ENCODE measurements at regions not wholly inside any gene's neighbourhood (a gene's known extent, or its start where the extent isn't known, plus 50 kb on each side); places are given as distances from the start of the nearest gene placed in this dataset.

DNA sequence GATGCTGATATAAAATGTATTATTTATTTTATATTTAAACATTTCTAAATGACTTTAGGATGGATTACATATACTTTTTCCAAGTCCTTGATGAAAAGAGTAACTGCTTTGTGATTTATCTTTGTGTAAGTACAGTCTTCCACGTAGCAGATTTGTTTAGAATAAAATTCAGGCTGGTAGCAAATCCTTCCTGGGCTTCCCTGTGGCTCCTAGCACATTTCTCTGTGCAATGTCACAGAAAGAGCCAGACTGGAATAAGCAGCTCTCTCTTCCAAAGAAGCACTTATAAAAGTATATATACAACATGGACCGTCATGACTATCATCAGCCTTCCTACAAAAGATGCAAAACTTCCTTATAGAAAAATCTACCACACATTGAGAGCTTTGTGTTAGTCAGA is 388.6 kb downstream of the ACTL7B start:
- Histone ChIP-seq H3K4me1 (ENCODE audit: control insufficient read depth, insufficient read depth, low read length) (no peaks in the 10 kb centered on the region), H3K27me3 (ENCODE audit: control insufficient read depth, insufficient read depth, low read length) (no peaks in the 10 kb centered on the region), H3K9me3 (ENCODE audit: control insufficient read depth, low read length) (no peaks in the 10 kb centered on the region), H3K9ac (ENCODE audit: low read length) (no peak overlapping the region), H3K36me3 (ENCODE audit: control insufficient read depth, insufficient read depth, low read length) (no peaks in the 10 kb centered on the region), H3K4me3 (ENCODE audit: low read length) (no peak overlapping the region)

DNA sequence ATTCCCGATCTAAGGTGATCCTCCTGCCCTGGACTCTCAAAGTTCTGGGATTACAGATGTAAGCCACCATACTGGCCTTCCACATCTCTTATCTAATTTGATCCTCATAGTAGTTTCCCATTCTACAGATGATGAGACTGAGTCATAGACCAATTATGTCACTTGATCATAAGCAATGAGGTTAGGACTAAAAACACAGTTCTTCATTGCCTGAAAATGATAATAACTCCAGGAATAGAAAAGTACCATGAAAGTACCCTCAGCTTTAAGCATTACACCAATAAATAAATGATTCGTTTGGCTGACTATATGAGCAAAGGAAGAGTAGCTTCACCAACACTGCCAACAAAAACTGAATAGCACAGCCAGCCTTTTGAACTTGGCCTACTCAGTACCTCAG is 389.5 kb downstream of the ACTL7B start:
- Histone ChIP-seq H3K27me3 (ENCODE audit: control insufficient read depth, insufficient read depth, low read length) (no peaks in the 10 kb centered on the region), H3K4me3 (ENCODE audit: low read length) (no peak overlapping the region), H3K4me1 (ENCODE audit: control insufficient read depth, insufficient read depth, low read length) (no peaks in the 10 kb centered on the region), H3K36me3 (ENCODE audit: control insufficient read depth, insufficient read depth, low read length) (no peaks in the 10 kb centered on the region), H3K9ac (ENCODE audit: low read length) (no peak overlapping the region), H3K9me3 (ENCODE audit: control insufficient read depth, low read length) (no peaks in the 10 kb centered on the region)

DNA sequence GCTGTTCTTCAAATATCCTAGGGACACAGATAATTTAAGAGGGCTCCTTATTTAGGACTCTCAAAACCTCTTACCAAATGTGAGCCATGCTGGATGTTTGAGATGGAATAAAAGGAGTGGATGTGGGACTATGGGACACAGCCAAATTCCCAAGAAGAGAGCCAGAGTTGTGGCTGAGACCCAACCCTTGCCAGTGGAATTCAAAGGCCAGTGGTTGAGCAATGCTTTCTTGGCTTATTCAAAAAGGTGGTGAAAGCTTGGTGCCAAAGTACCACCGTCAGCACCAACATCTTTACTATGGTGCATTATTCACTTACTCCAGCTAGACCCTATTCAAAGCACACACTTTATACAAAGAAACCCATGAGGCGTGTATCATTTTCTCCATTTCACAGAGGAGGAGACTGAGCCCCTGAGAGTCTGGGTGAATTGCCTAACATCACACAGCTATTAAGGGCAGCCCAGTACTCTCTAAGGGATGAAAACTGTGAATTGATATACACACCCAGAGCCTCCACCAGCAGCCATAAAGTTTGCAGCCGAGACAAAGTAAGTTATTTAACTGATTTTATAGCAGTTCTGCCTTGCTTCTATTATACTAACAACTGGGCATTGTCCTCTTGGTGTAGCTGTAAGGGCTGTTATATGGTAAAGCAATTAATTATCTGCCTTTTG is 391.7 kb downstream of the ACTL7B start:
- no peak overlapping the region for H3K4me3 ChIP-seq (ENCODE audit: low read length)
- no peak overlapping the region for H3K9ac ChIP-seq (ENCODE audit: low read length)
- H3K27me3 ChIP-seq (ENCODE audit: control insufficient read depth, insufficient read depth, low read length) = no peaks in the 10 kb centered on the region
- no peaks in the 10 kb centered on the region for H3K9me3 ChIP-seq (ENCODE audit: control insufficient read depth, low read length)
- H3K4me1 ChIP-seq (ENCODE audit: control insufficient read depth, insufficient read depth, low read length) = no peaks in the 10 kb centered on the region
- no peaks in the 10 kb centered on the region for H3K36me3 ChIP-seq (ENCODE audit: control insufficient read depth, insufficient read depth, low read length)

DNA sequence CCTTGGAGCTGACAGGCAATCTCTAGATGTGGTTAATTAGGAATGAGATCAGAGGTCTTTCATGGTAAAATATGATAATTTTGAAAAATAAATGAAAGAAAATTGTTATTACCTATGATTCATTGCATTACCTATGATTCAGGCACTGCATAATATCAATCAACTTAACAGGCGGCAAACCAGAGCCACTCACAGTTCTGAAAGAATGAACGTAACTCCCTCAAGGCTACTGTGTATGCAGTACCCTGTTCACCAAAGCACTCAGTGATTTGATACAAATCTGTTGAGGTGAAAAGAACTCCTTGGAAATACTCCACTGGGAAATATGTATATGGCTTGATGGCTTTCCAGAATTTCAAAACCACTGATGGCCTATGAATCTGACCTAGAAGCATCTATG is 398.9 kb downstream of the ACTL7B start:
- Histone ChIP-seq H3K4me1 (ENCODE audit: control insufficient read depth, insufficient read depth, low read length) (no peaks in the 10 kb centered on the region), H3K27me3 (ENCODE audit: control insufficient read depth, insufficient read depth, low read length) (no peaks in the 10 kb centered on the region), H3K9ac (ENCODE audit: low read length) (no peak overlapping the region), H3K9me3 (ENCODE audit: control insufficient read depth, low read length) (no peaks in the 10 kb centered on the region), H3K4me3 (ENCODE audit: low read length) (no peak overlapping the region), H3K36me3 (ENCODE audit: control insufficient read depth, insufficient read depth, low read length) (no peaks in the 10 kb centered on the region)

DNA sequence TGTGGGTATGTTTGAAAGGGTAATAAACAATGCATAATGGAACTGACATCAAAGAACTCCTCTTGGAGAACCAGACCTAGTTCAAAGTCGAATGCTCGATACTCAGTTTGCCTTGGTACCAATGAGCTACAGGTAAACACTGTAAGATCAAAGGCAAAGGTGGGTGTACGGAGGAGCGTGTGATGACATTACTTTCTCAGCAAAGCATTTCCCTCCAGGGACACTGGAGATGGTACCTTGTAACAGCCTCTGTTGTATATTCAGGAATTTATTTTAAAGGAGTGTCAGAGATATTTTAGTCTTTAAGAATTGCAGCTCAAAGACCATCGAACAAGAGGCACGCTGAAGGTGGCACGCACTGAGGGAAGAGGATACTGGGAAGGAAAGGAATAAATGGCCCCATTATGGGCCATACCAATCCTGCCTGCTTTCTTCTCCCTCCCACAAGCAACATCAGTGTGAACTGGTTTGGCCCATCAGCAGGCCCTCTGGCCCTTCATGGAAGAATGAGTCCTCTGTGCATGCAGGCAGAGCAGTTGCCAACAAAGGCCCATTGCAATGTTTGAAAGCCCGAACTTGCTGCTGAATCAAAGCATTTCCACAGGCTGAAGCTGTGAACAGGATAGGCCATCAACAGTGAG is 410.2 kb downstream of the ACTL7B start:
- no peaks in the 10 kb centered on the region for H3K27me3 ChIP-seq (ENCODE audit: control insufficient read depth, insufficient read depth, low read length)
- H3K4me1 ChIP-seq (ENCODE audit: control insufficient read depth, insufficient read depth, low read length) = peaks cover 32% of the 10 kb centered on the region
- H3K4me3 ChIP-seq (ENCODE audit: low read length) = no peak overlapping the region
- H3K9me3 ChIP-seq (ENCODE audit: control insufficient read depth, low read length) = no peaks in the 10 kb centered on the region
- H3K36me3 ChIP-seq (ENCODE audit: control insufficient read depth, insufficient read depth, low read length) = no peaks in the 10 kb centered on the region
- no peak overlapping the region for H3K9ac ChIP-seq (ENCODE audit: low read length)

DNA sequence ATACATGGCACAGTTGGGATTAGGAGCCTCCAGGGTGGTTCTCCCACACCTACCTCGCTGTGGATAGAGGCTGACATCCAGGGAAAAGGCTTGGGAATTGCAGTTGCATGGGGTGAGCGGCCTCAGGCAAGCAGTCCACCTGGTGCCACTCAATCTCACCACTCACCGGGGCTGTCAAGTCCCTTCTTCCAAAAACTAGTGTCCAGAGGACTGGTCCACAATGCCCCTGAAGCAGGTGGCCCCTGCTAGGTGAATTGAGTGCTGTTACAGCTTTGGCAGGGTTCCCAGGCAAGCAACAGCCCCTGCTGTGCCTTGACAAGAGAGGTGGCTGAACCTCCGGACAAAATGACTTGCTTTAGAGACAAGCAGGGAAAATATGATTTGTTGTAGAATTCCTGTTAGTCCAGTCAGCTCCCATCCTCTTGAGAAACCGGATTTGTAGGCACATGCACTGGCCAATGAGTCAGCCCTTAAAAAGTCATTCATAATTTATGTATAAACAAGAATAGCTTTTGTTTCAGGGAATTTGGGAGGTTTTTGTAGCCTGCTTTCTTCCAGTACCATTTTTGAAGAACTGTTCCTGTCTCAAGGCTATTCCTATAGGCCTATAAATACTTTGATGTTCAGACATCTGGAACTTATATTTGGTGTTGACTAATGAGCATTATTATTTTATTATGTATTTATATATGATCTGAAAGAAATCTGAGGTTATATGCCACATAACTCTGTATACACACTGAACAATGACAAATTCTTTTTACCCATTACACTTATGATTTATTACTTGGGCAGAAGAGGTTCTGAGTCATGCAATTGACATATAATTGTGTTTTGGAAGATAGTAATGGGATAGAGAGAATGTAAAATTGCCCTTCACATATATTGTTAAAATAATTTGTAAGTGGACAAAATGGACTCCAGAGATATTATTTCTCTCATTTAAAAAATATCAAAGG is 411.1 kb downstream of the ACTL7B start:
- Histone ChIP-seq H3K9ac (ENCODE audit: low read length) (no peak overlapping the region), H3K4me1 (ENCODE audit: control insufficient read depth, insufficient read depth, low read length) (peaks cover 32% of the 10 kb centered on the region), H3K36me3 (ENCODE audit: control insufficient read depth, insufficient read depth, low read length) (no peaks in the 10 kb centered on the region), H3K4me3 (ENCODE audit: low read length) (peak overlapping the region; percentile 2), H3K27me3 (ENCODE audit: control insufficient read depth, insufficient read depth, low read length) (no peaks in the 10 kb centered on the region), H3K9me3 (ENCODE audit: control insufficient read depth, low read length) (no peaks in the 10 kb centered on the region)

DNA sequence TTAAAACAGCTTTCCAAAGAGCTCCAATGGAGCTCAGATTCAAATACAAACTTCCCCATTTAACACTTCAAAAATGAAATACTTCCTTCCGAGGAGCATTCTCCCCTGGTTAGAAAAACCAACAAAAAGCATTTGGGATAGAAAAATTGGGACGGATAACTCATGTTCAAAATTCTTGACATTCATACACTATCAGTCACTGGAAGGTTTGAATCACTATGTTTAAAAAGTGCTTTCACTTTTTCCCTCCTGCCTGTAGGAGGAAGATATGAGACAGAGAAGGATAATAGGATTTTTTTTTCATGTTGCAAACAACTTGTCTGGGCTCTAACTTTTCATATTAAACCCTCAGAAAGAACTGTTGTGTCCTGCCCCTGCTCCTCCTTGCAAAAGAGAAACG is 412.0 kb downstream of the ACTL7B start:
- Histone ChIP-seq H3K36me3 (ENCODE audit: control insufficient read depth, insufficient read depth, low read length) (no peaks in the 10 kb centered on the region), H3K4me3 (ENCODE audit: low read length) (peak overlapping the region; percentile 2), H3K27me3 (ENCODE audit: control insufficient read depth, insufficient read depth, low read length) (no peaks in the 10 kb centered on the region), H3K4me1 (ENCODE audit: control insufficient read depth, insufficient read depth, low read length) (peaks cover 32% of the 10 kb centered on the region), H3K9ac (ENCODE audit: low read length) (no peak overlapping the region), H3K9me3 (ENCODE audit: control insufficient read depth, low read length) (no peaks in the 10 kb centered on the region)

DNA sequence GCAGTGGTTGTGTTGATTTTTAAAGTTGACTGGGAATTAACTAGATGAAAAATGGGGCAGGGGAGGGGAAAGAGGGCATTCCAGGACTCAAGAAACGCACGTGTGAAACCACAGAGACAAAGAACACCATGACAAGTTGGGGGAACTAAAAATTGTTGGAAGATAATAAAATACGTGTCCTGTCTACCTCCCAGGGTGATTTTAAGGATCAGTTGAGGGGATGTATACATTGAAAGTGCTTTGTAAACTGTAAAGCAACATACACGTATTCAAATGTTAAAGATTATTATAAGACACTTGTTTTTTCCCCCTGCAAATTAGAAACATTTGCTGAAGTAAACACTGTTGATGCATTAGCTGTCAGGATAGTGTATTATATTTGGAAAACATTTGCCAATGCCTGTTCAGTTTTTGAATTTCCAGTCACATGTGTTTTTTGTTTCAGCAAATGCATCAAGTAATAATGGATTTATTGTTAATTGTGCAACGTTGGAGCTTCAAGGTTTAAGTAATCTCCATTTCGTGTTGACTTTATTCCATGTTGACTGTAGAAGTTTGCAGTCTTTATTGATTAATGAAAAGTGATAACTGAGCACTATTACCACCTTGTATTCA is 412.7 kb downstream of the ACTL7B start:
- Histone ChIP-seq H3K36me3 (ENCODE audit: control insufficient read depth, insufficient read depth, low read length) (no peaks in the 10 kb centered on the region), H3K9ac (ENCODE audit: low read length) (no peak overlapping the region), H3K27me3 (ENCODE audit: control insufficient read depth, insufficient read depth, low read length) (no peaks in the 10 kb centered on the region), H3K4me1 (ENCODE audit: control insufficient read depth, insufficient read depth, low read length) (peaks cover 32% of the 10 kb centered on the region), H3K9me3 (ENCODE audit: control insufficient read depth, low read length) (no peaks in the 10 kb centered on the region), H3K4me3 (ENCODE audit: low read length) (no peak overlapping the region)

DNA sequence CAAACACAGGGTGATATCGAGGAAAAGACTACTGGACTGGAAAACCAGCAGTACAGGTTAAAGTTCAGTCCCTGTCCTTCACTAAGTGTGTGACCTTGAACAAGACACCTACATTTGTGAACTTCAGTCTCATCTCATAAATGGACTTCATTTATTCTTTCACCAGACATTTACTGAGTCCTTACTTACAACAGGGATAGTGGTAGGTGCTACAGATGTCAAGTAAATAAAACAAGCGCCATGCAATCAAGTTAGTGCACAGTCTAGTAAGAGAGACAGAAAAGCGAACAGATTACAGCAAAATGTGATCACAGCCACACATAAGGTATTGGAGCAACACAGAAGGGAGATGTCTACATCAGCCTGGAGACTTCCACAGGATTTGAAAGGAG is 413.2 kb downstream of the ACTL7B start:
- H3K36me3 ChIP-seq (ENCODE audit: control insufficient read depth, insufficient read depth, low read length) = no peaks in the 10 kb centered on the region
- H3K9ac ChIP-seq (ENCODE audit: low read length) = no peak overlapping the region
- no peaks in the 10 kb centered on the region for H3K27me3 ChIP-seq (ENCODE audit: control insufficient read depth, insufficient read depth, low read length)
- peaks cover 32% of the 10 kb centered on the region for H3K4me1 ChIP-seq (ENCODE audit: control insufficient read depth, insufficient read depth, low read length)
- H3K4me3 ChIP-seq (ENCODE audit: low read length) = no peak overlapping the region
- no peaks in the 10 kb centered on the region for H3K9me3 ChIP-seq (ENCODE audit: control insufficient read depth, low read length)

DNA sequence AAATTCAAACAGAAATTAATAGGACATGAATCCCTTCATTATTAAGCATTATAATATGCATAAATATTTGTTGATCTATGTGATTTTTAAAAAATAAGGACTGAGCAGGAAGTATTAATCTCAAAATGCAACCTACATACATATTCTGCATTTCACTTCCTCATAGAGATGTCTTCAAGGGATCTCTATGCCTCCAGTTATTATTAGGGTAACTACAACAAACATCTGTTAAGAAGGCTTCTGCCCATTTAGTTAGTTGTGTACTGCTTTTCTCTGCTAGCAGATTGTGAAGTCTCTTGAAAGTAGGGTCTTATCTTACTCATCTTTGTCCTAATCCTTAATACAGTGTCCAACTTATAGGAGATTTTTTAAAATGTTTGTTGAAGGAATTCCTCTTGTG is 414.1 kb downstream of the ACTL7B start:
- H3K27me3 ChIP-seq (ENCODE audit: control insufficient read depth, insufficient read depth, low read length) = no peaks in the 10 kb centered on the region
- H3K9ac ChIP-seq (ENCODE audit: low read length) = no peak overlapping the region
- no peaks in the 10 kb centered on the region for H3K9me3 ChIP-seq (ENCODE audit: control insufficient read depth, low read length)
- H3K4me1 ChIP-seq (ENCODE audit: control insufficient read depth, insufficient read depth, low read length) = peaks cover 32% of the 10 kb centered on the region
- no peaks in the 10 kb centered on the region for H3K36me3 ChIP-seq (ENCODE audit: control insufficient read depth, insufficient read depth, low read length)
- no peak overlapping the region for H3K4me3 ChIP-seq (ENCODE audit: low read length)

DNA sequence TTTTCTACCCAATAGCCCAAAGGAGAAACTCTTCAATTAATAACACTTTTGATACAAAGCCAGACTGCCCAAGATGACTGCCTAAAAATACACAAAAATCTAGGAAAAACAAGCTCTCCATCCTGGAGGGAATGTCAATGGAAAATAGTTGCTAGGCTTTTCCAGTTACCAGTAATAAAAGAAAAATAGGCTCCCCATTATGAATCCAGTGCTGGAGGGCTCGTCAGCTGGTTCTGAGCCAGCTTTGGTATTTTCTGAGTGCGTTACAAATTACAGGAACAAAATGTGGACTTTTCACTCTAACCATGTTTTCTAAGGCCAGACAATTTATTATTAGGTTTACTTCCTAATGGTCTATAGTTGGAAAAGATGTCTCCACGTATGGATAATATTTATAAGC is 414.5 kb downstream of the ACTL7B start:
- peaks cover 32% of the 10 kb centered on the region for H3K4me1 ChIP-seq (ENCODE audit: control insufficient read depth, insufficient read depth, low read length)
- no peak overlapping the region for H3K9ac ChIP-seq (ENCODE audit: low read length)
- no peaks in the 10 kb centered on the region for H3K9me3 ChIP-seq (ENCODE audit: control insufficient read depth, low read length)
- H3K4me3 ChIP-seq (ENCODE audit: low read length) = no peak overlapping the region
- H3K27me3 ChIP-seq (ENCODE audit: control insufficient read depth, insufficient read depth, low read length) = no peaks in the 10 kb centered on the region
- H3K36me3 ChIP-seq (ENCODE audit: control insufficient read depth, insufficient read depth, low read length) = no peaks in the 10 kb centered on the region

DNA sequence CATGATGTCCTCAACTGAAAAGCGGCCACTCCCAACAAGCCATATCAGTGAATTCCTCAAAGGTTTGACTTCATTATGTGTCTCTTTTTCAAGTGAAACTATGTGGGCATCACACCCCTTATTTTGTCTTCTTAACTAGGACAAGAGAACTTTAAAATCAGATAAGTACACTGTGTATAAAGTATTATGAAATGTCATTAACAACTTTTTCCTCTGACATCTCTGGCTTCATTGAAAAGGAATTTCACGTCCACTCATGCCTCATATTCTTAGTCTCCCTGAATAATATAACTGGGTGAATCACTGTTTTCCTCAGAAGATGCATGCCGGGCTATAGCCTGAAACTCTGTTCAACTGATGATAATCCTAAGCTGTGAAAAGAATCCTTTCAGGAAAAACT is 415.8 kb downstream of the ACTL7B start:
- no peaks in the 10 kb centered on the region for H3K9me3 ChIP-seq (ENCODE audit: control insufficient read depth, low read length)
- H3K36me3 ChIP-seq (ENCODE audit: control insufficient read depth, insufficient read depth, low read length) = no peaks in the 10 kb centered on the region
- no peak overlapping the region for H3K9ac ChIP-seq (ENCODE audit: low read length)
- no peaks in the 10 kb centered on the region for H3K27me3 ChIP-seq (ENCODE audit: control insufficient read depth, insufficient read depth, low read length)
- H3K4me1 ChIP-seq (ENCODE audit: control insufficient read depth, insufficient read depth, low read length) = peaks cover 32% of the 10 kb centered on the region
- H3K4me3 ChIP-seq (ENCODE audit: low read length) = no peak overlapping the region

Data from mucosa of stomach (tissue), 1 donor.